ENCODE measurements at regions not wholly inside any gene's neighbourhood (a gene's known extent, or its start where the extent isn't known, plus 50 kb on each side); places are given as distances from the start of the nearest gene placed in this dataset.
A peak's percentile ranks its signal among the peaks of the same experiment; 100 is the strongest.

DNA sequence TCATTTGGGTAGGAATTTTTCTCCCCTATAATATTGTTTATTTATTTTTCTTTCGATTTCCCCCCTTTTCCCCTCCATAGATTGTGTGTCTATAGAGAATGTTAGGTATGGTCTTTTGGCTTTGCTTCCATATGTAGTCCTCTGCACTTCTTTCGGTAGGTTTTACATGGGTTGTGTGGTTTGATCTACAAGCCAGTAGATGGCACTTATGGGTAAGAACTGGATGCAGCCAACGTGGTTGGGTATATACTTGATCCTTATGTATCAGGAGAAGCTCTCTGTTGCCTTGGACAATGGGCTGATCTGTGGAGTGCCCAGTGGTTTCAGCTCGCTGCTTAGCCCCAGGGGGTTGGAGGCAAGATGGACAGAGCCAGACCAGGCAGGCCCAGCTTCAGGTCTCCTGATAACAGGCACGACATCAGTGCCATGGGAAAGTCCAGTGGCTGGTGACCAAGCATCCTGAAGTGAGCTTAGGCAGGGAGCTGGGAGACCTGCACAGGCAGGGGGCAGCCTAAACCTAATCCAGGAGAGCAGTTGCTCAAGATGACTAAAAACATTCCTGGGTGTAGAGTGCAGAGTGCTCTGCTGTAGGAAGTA, 488.3 kb downstream of the CCDC85A start:
- no peak for DNase-seq (ENCODE audit: unreplicated experiment)
- Mint-ChIP-seq H3K36me3 (ENCODE audit: insufficient read depth, unreplicated experiment) (no peaks in the 10 kb centered on the region), H3K27me3 (ENCODE audit: insufficient read depth, unreplicated experiment) (no peaks in the 10 kb centered on the region), H3K27ac (ENCODE audit: low read depth, unreplicated experiment) (no peak overlapping the region), H3K9me3 (ENCODE audit: unreplicated experiment) (peaks cover 8% of the 10 kb centered on the region), H3K4me3 (ENCODE audit: unreplicated experiment) (no peak overlapping the region), H3K4me1 (ENCODE audit: insufficient read depth, unreplicated experiment) (no peaks in the 10 kb centered on the region)
- BruUV-seq (replicated peaks): no TSS peak
- CTCF ChIA-PET: no interaction called here
- no peak for TF ChIP-seq CTCF (IDR thresholded peaks at IDR 0.05; ENCODE audit: unreplicated experiment)
- POLR2A ChIA-PET: interaction anchor here (0.7 kb wide), 1 partner anchor 69 kb away, joined by 3 read pairs; no protein-coding TSS in a partner anchor
- intact Hi-C loops (cut with micrococcal nuclease): no loop called here

DNA sequence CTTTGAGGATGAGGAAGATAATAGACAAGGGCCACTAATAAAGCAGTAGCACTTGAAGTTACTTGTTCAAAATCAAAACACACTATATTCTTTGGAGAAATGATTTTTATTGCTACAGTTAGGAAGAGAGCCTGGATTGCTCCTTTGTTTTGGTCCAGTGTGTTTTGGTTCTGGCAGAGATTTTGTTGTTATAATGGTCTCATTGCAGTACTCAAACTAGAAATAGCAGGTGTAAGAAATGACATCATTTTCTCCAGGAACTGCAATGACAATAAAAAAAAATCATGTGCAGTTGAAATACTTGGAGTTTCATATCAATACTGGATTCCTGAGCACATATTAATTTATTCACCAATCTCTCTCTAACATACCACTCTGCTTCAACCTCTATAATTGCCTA, 490.3 kb downstream of the CCDC85A start:
- no peak for TF ChIP-seq CTCF (IDR thresholded peaks at IDR 0.05; ENCODE audit: unreplicated experiment)
- no peak for DNase-seq (ENCODE audit: unreplicated experiment)
- no peaks in the 10 kb centered on the region for H3K27me3 Mint-ChIP-seq (ENCODE audit: insufficient read depth, unreplicated experiment)

DNA sequence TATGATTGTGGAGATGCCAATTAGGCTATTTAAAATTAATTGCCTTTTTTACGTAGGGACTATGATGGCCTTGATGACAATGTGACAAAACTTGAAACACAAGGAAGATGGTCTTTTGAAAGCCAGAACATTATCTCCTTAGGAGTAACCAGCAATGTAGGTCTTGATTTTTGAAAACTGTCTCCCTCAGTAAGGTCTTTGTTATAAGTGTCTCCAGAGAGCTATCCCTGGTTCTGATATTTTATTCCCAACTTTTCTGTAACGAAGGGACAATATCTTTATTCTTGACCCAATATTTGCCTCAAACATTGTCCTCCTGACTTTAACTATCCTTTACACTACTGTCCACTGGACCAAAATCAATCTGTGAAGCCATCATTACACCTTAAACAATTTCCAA, 493.2 kb downstream of the CCDC85A start:
- no peak for DNase-seq (ENCODE audit: unreplicated experiment)
- no TSS peak for BruUV-seq (replicated peaks)
- Mint-ChIP-seq H3K9me3 (ENCODE audit: unreplicated experiment) (peaks cover 3% of the 10 kb centered on the region), H3K4me1 (ENCODE audit: insufficient read depth, unreplicated experiment) (no peaks in the 10 kb centered on the region), H3K27me3 (ENCODE audit: insufficient read depth, unreplicated experiment) (no peaks in the 10 kb centered on the region), H3K36me3 (ENCODE audit: insufficient read depth, unreplicated experiment) (no peaks in the 10 kb centered on the region), H3K27ac (ENCODE audit: low read depth, unreplicated experiment) (no peak overlapping the region), H3K4me3 (ENCODE audit: unreplicated experiment) (no peak overlapping the region)
- POLR2A ChIA-PET: no interaction called here
- no peak for TF ChIP-seq CTCF (IDR thresholded peaks at IDR 0.05; ENCODE audit: unreplicated experiment)
- intact Hi-C loops (cut with micrococcal nuclease): no loop called here
- CTCF ChIA-PET: no interaction called here

More for the DNA sequence above, 490.3 kb downstream of the CCDC85A start:
- Mint-ChIP-seq H3K36me3 (ENCODE audit: insufficient read depth, unreplicated experiment) (no peaks in the 10 kb centered on the region), H3K9me3 (ENCODE audit: unreplicated experiment) (peaks cover 8% of the 10 kb centered on the region), H3K27ac (ENCODE audit: low read depth, unreplicated experiment) (no peak overlapping the region), H3K4me1 (ENCODE audit: insufficient read depth, unreplicated experiment) (no peaks in the 10 kb centered on the region), H3K4me3 (ENCODE audit: unreplicated experiment) (no peak overlapping the region)
- intact Hi-C loops (cut with micrococcal nuclease): no loop called here
- POLR2A ChIA-PET: no interaction called here
- CTCF ChIA-PET: no interaction called here
- BruUV-seq (replicated peaks): no TSS peak

DNA sequence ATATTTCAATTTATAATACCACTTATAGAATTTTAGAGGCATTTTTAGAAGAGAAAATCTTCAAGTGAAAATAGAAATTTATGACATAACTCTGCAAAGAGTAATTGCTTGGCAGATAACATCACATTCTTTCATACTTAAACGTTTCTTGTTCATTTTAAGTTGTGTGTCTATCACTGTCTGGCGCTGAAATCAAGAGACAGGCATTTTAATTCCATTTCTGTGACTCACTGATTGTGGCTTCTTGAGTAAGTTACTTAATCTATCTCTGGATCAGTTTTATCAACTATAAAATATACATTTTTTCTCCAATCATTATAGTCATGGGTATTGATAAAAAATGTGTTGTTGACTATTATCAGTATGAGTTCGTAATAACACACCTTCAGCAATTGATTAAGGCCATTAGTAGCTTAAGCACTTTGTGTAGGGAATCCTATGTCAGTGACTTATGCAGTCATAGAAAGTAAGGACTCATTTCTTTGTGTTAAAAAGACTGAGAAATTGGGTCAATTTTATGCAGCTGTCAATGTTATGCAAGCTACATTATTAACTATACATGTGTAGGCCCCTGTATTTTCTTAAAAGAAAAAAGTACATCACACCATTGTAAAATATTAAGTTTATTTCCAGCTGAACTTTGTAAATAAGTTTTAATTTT, 497.3 kb downstream of the CCDC85A start:
- ChIA-PET POLR2A (interaction anchor here (1.0 kb wide), 1 partner anchor 23 kb away, joined by 3 read pairs; no protein-coding TSS in a partner anchor), CTCF (no interaction called here)
- DNase-seq (ENCODE audit: unreplicated experiment): peak; percentile 13
- intact Hi-C loops (cut with micrococcal nuclease): no loop called here
- no TSS peak for BruUV-seq (replicated peaks)
- Mint-ChIP-seq H3K36me3 (ENCODE audit: insufficient read depth, unreplicated experiment) (no peaks in the 10 kb centered on the region), H3K9me3 (ENCODE audit: unreplicated experiment) (no peaks in the 10 kb centered on the region), H3K27ac (ENCODE audit: low read depth, unreplicated experiment) (no peak overlapping the region), H3K4me3 (ENCODE audit: unreplicated experiment) (no peak overlapping the region), H3K4me1 (ENCODE audit: insufficient read depth, unreplicated experiment) (no peaks in the 10 kb centered on the region), H3K27me3 (ENCODE audit: insufficient read depth, unreplicated experiment) (no peaks in the 10 kb centered on the region)
- TF ChIP-seq CTCF (IDR thresholded peaks at IDR 0.05; ENCODE audit: unreplicated experiment): no peak
